Ishikawa (cell line): ENCODE measurements at regions not wholly inside any gene's neighbourhood (a gene's known extent, or its start where the extent isn't known, plus 50 kb on each side); places are given as distances from the start of the nearest gene placed in this dataset.

Source experiments
- CEBPB ChIP-seq: IDR thresholded peaks from 2 replicates; pipeline ENCODE4 v1.6.1; 2012
- CREB1 ChIP-seq: IDR thresholded peaks from 2 replicates; pipeline ENCODE4 v1.6.1; 2012; ENCODE audit warnings: low read depth
- EGR1 ChIP-seq: IDR thresholded peaks from 2 replicates; pipeline ENCODE4 v1.6.1; 2012
- FOXM1 ChIP-seq: IDR thresholded peaks from 2 replicates; pipeline ENCODE4 v1.6.1; 2012; ENCODE audit warnings: low read depth, borderline replicate concordance
- RAD21 ChIP-seq: IDR thresholded peaks from 2 replicates; pipeline ENCODE4 v1.6.1; 2012; ENCODE audit warnings: low read depth
- REST ChIP-seq: IDR thresholded peaks from 2 replicates; pipeline ENCODE4 v1.6.1; 2012; ENCODE audit warnings: low read depth, mild to moderate bottlenecking
- TAF1 ChIP-seq: IDR thresholded peaks from 2 replicates; pipeline ENCODE4 v1.6.1; 2012; ENCODE audit warnings: low read depth, mild to moderate bottlenecking
- TEAD4 ChIP-seq: IDR thresholded peaks from 2 replicates; pipeline ENCODE4 v1.6.1; 2012
- USF1 ChIP-seq: IDR thresholded peaks from 2 replicates; pipeline ENCODE4 v1.6.1; 2012
- YY1 ChIP-seq: IDR thresholded peaks from 2 replicates; pipeline ENCODE4 v1.6.1; 2012; ENCODE audit warnings: low read depth
- ZBTB7A ChIP-seq: IDR thresholded peaks from 2 replicates; pipeline ENCODE4 v1.6.1; 2012; ENCODE audit warnings: low read depth
- TF ChIP-seq, protein P1 (sequence below): IDR thresholded peaks from 2 replicates; pipeline ENCODE4 v1.6.1; 2012

- TF ChIP-seq REST, result no peak
- TF ChIP-seq EGR1, result no peak
- TF ChIP-seq FOXM1, result no peak
- TF ChIP-seq CREB1, result no peak
- TF ChIP-seq ZBTB7A, result no peak
- TF ChIP-seq USF1, result no peak
- no peak for TF ChIP-seq TEAD4
- no peak for TF ChIP-seq TAF1
- no peak for TF ChIP-seq CEBPB
- TF ChIP-seq, protein P1, sequence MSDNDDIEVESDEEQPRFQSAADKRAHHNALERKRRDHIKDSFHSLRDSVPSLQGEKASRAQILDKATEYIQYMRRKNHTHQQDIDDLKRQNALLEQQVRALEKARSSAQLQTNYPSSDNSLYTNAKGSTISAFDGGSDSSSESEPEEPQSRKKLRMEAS, result no peak
- no peak for TF ChIP-seq RAD21
- no peak for TF ChIP-seq YY1
Observed at GRCh38 chr17:72308744-72309385, 188.0 kb downstream of the SOX9 start.
